HepG2 (cell line): ENCODE measurements at regions not wholly inside any gene's neighbourhood (a gene's known extent, or its start where the extent isn't known, plus 50 kb on each side); places are given as distances from the start of the nearest gene placed in this dataset.

ENCODE experiments used
- ATAC-seq: fragments of 200-7000 bp; cut with Tn5 transposase; 3 replicates; pipeline ENCODE4 v1.9.1; 2020; ENCODE audit warnings: mild to moderate bottlenecking, moderate library complexity
- BruUV-seq: library from RNA; stranded (reverse); fragments of 400-500 nt; replicated peaks from 2 replicates; lab custom pipeline; 2021; lab: Mats Ljungman, UMichigan
- CTCF ChIA-PET: fragments of 300-600 bp; formaldehyde crosslinking; extraction: SDS; loops from one replicate; lab custom pipeline; 2021; ENCODE audit warnings: low total read pairs, inconsistent platforms, low intra/inter-chr PET ratio; lab: Yijun Ruan, JAX
- POLR2A ChIA-PET: fragments of 350-600 bp; sonication (Branson Sonifier 250); formaldehyde crosslinking; loops from one replicate; lab custom pipeline; 2020; ENCODE audit warnings: antibody characterized with exemption, inconsistent platforms; lab: Yijun Ruan, JAX
- DNase-seq: peaks from one replicate; pipeline ENCODE4 v3.0.0-alpha.2; 2015; ENCODE audit warnings: low spot score
- FAIRE-seq: peaks from 3 replicates; lab custom pipeline; 2011; peaks lifted over from hg19 to GRCh38; lab: Jason Lieb, UNC
- H2AFZ ChIP-seq: one replicate; pipeline ENCODE4 v1.6.1; 2011; ENCODE audit warnings: low read length, inconsistent platforms
- H3K27ac ChIP-seq: fragments of 300-600 bp; 3 replicates; pipeline ENCODE4 v1.8.0; 2011; ENCODE audit warnings: mixed run types, mild to moderate bottlenecking, mixed read lengths, low read length, inconsistent platforms; ENCODE audit not compliant: insufficient read depth; ENCODE audit errors: extremely low read length
- H3K27me3 ChIP-seq, 2 experiments: fragments of 200-600 bp in 1 of 2; 2 replicates in 1 of 2; 3 replicates in 1 of 2; pipeline versions ENCODE4 v1.6.0 to v1.8.0; 2011; ENCODE audit warnings: low read length in 2 of 2, mild to moderate bottlenecking in 2 of 2, moderate library complexity in 2 of 2, inconsistent platforms in 1 of 2; ENCODE audit not compliant: insufficient read depth in 2 of 2, control insufficient read depth in 1 of 2
- H3K36me3 ChIP-seq, 2 experiments: fragments of 200-600 bp in 1 of 2; replicated peaks in 1 of 2; 2 replicates in 1 of 2; 3 replicates in 1 of 2; pipeline versions ENCODE4 v1.5.1 to v1.8.0; 2011; ENCODE audit warnings: low read length in 2 of 2, inconsistent platforms in 1 of 2; ENCODE audit not compliant: insufficient read depth in 2 of 2, control insufficient read depth in 1 of 2
- H3K4me1 ChIP-seq: 2 replicates; pipeline ENCODE4 v1.5.1; 2012; ENCODE audit warnings: low read length, inconsistent platforms; ENCODE audit not compliant: insufficient read depth
- H3K4me2 ChIP-seq: 2 replicates; pipeline ENCODE4 v1.6.0; 2011; ENCODE audit warnings: low read depth, low read length, inconsistent platforms
- H3K4me3 ChIP-seq, 3 experiments: fragments of 200-600 bp in 1 of 3; sonication (generic), shearing (Covaris generic) in 1 of 3; replicated peaks in 1 of 3; 2 replicates each; pipeline ENCODE4 v1.5.1; 2011 to 2016; ENCODE audit warnings: low read length in 3 of 3, inconsistent platforms in 2 of 3, low read depth in 2 of 3, mild to moderate bottlenecking in 2 of 3, control low read depth in 1 of 3, mixed read lengths in 1 of 3; ENCODE audit not compliant: insufficient read depth in 1 of 3
- H3K79me2 ChIP-seq: one replicate; pipeline ENCODE4 v1.6.1; 2011; ENCODE audit warnings: low read length, inconsistent platforms; ENCODE audit not compliant: insufficient read depth
- H3K9ac ChIP-seq: 2 replicates; pipeline ENCODE4 v1.6.0; 2011; ENCODE audit warnings: mild to moderate bottlenecking, low read depth, low read length, inconsistent platforms; ENCODE audit not compliant: insufficient read depth
- H3K9me3 ChIP-seq: 2 replicates; pipeline ENCODE4 v1.5.1; 2012; ENCODE audit warnings: mild to moderate bottlenecking, low read length
- H4K20me1 ChIP-seq: 2 replicates; pipeline ENCODE4 v1.6.0; 2011; ENCODE audit warnings: inconsistent platforms, mild to moderate bottlenecking, low read length, moderate library complexity; ENCODE audit not compliant: insufficient read depth
- GLMP ChIP-seq: sonication (generic); formaldehyde crosslinking; IDR thresholded peaks from 2 replicates; pipeline ENCODE4 v1.9.0; 2021; ENCODE audit warnings: missing genetic modification reagents, mild to moderate bottlenecking, borderline replicate concordance
- HNRNPH1 ChIP-seq: fragments of 200-400 bp; formaldehyde crosslinking; optimal IDR thresholded peaks from 2 replicates; pipeline ENCODE3; 2017; ENCODE audit warnings: mild to moderate bottlenecking, low read depth, low read length
- TGIF2 ChIP-seq: IDR thresholded peaks from 2 replicates; pipeline ENCODE4 v1.6.1; 2016; ENCODE audit warnings: control low read depth, missing compliant biosample characterization
- WGBS: methylation state at CpG from one replicate; pipeline ENCODE4 v1.1.6; 2017; ENCODE audit warnings: low lambda C conversion rate; 5-methylcytosine and 5-hydroxymethylcytosine counted together
- in situ Hi-C: cut with HindIII; loops from 2 replicates; pipeline ENCODE4 v1.10.0; 2017; ENCODE audit warnings: low pct_unique_long_range_greater_than_20kb; ENCODE audit not compliant: extremely low pct_ligation_motif_present
- intact Hi-C: fragments of 100-400 bp; cut with micrococcal nuclease; formaldehyde crosslinking; loops from one replicate; pipeline ENCODE4 v1.10.0; 2022; ENCODE audit not compliant: unreplicated experiment

DNA sequence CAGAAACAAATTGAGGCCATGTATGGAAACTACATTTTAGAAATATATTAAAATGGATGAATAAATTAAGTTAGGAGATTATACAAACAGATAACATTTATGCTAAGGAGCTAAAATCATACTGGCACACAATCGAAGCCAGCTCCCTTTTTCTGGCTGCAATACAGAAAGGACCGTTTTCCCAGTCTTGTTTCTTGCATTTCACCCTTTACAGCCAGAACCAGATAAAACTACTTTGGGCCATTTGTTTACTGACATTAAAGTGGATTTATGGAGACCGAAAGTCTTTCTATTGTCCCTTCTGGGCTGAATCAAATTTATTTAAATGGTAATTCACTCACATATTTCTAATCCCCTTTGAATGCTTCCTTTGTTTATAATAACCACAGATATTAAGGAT is 50.1 kb upstream of the CNTN3 start:
- Histone ChIP-seq H3K36me3 (no peaks in the 10 kb centered on the region), H3K9ac (no peak overlapping the region), H3K27ac (no peak overlapping the region), H3K79me2 (no peaks in the 10 kb centered on the region), H3K4me1 (no peaks in the 10 kb centered on the region), H4K20me1 (no peaks in the 10 kb centered on the region)
- CTCF ChIA-PET = no interaction called here
- ATAC-seq (no peak), DNase-seq (no peak)
- BruUV-seq = no TSS peak
- TF ChIP-seq TGIF2 (CRISPR knock-in tag) (no peak), HNRNPH1 (no peak), GLMP (no peak)
- TF ChIP-seq, all 625 proteins: peak for 0
- WGBS = 2% methylated on average over 3 of the region's 3 CpGs
- Histone ChIP-seq H3K27me3 (no peaks in the 10 kb centered on the region), H3K4me3 (no peak overlapping the region), H3K4me2 (no peak overlapping the region), H3K9me3 (peaks cover 8% of the 10 kb centered on the region), H2AFZ (no peak overlapping the region)
- in situ Hi-C loops (no loop called here), intact Hi-C loops (no loop called here)
- POLR2A ChIA-PET = no interaction called here
- no peak for FAIRE-seq
